Suprapubic skin (tissue), 3 donors: ENCODE measurements at regions not wholly inside any gene's neighbourhood (a gene's known extent, or its start where the extent isn't known, plus 50 kb on each side); places are given as distances from the start of the nearest gene placed in this dataset.

Experiments used
- EP300 ChIP-seq: sonication (generic); formaldehyde crosslinking; IDR thresholded peaks from one replicate; pipeline ENCODE4 v1.6.1; 2017; ENCODE audit warnings: antibody characterized with exemption
- POLR2A ChIP-seq, 2 donors: fragments of 450-650 bp; IDR thresholded peaks; one replicate each; pipeline ENCODE4 v1.6.1; 2017; ENCODE audit warnings: antibody characterized with exemption in 2 of 2, mild to moderate bottlenecking in 2 of 2, moderate library complexity in 2 of 2
- TF ChIP-seq, protein P1 (sequence below), 2 donors: fragments of 200-600 bp in 1 of 2; fragments of 450-650 bp in 1 of 2; sonication (generic) in 1 of 2; IDR thresholded peaks; one replicate each; pipeline ENCODE4 v1.5.1; 2016 to 2019; ENCODE audit warnings: antibody characterized with exemption in 2 of 2, mild to moderate bottlenecking in 1 of 2, moderate library complexity in 1 of 2

DNA sequence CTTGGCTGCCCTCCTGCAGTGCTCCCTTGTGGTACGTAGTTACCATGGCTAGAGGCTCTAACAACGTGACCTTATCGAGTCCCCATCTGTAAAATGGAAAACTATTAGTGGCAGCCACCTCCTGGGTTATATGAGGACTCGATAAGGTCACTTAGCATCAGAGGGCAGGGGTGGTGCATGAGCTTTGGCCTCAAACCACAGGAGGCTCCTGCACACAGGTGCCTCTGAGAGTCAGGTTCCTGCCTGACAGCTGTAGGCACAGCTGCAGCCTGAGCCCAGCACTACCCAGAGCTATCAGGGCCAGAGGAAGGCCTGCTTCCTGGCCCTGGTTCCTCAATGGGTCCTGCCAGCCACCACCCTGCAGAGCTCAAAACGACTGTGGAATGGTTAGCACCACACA lies 57.2 kb upstream of the SEC14L1 start:
- TF ChIP-seq, protein P1, sequence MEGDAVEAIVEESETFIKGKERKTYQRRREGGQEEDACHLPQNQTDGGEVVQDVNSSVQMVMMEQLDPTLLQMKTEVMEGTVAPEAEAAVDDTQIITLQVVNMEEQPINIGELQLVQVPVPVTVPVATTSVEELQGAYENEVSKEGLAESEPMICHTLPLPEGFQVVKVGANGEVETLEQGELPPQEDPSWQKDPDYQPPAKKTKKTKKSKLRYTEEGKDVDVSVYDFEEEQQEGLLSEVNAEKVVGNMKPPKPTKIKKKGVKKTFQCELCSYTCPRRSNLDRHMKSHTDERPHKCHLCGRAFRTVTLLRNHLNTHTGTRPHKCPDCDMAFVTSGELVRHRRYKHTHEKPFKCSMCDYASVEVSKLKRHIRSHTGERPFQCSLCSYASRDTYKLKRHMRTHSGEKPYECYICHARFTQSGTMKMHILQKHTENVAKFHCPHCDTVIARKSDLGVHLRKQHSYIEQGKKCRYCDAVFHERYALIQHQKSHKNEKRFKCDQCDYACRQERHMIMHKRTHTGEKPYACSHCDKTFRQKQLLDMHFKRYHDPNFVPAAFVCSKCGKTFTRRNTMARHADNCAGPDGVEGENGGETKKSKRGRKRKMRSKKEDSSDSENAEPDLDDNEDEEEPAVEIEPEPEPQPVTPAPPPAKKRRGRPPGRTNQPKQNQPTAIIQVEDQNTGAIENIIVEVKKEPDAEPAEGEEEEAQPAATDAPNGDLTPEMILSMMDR (IDR thresholded peaks at IDR 0.05): no peak
- TF ChIP-seq POLR2A (IDR thresholded peaks at IDR 0.05) (no peak), EP300 (no peak)
